Activated naive CD8-positive, alpha-beta T cell treated with anti-CD3 and anti-CD28 coated beads, Interleukin-2, amount 10 ng/mL, durations not matched to agents 7 days and 5 days (primary cell): ENCODE measurements at regions not wholly inside any gene's neighbourhood (a gene's known extent, or its start where the extent isn't known, plus 50 kb on each side); places are given as distances from the start of the nearest gene placed in this dataset.

Experiments used
- ATAC-seq: fragments of 150-1000 bp; cut with Tn5 transposase; one replicate; pipeline ENCODE4 v1.10.0; 2021; ENCODE audit warnings: low read depth, moderate library complexity
- POLR2A ChIA-PET: fragments of 350-600 bp; sonication (Branson Sonifier 250); formaldehyde crosslinking; loops from one replicate; lab custom pipeline; 2021; ENCODE audit warnings: antibody characterized with exemption; lab: Charles Lee
- DNase-seq: peaks from one replicate; pipeline ENCODE4 v3.0.0; 2021
- H3K27ac Mint-ChIP-seq: one replicate; pipeline ENCODE4 v1.8.0; 2022; ENCODE audit warnings: mild to moderate bottlenecking, mixed read lengths
- H3K27me3 Mint-ChIP-seq: one replicate; pipeline ENCODE4 v1.8.0; 2022; ENCODE audit warnings: mild to moderate bottlenecking, moderate library complexity, mixed read lengths
- H3K36me3 Mint-ChIP-seq: one replicate; pipeline ENCODE4 v1.8.0; 2021; ENCODE audit warnings: mild to moderate bottlenecking, mixed read lengths
- H3K4me1 Mint-ChIP-seq: one replicate; pipeline ENCODE4 v1.8.0; 2021; ENCODE audit warnings: mixed read lengths
- H3K4me3 Mint-ChIP-seq: one replicate; pipeline ENCODE4 v1.8.0; 2022; ENCODE audit warnings: mild to moderate bottlenecking, moderate library complexity, mixed read lengths
- H3K9me3 Mint-ChIP-seq: one replicate; pipeline ENCODE4 v1.8.0; 2021; ENCODE audit warnings: mixed read lengths

DNA sequence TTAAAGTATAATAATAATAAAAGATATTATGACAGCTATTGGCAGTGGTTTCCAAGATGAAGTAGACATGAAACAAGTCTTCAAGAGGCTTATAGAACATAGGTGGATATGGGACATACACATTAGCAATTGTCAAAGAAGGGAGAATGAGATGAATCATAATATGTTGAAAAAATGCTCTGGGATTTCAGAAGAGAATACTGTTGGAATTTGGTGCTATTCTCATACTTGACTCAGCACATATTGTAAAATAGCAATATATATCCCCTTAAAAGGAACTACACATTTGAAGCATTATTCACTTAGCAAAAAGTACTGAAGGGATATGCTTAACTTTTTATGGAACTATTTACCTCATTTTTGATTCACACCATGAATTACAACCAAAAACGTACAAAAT lies 577.2 kb upstream of the PCDH15 start:
- ATAC-seq (no peak), DNase-seq (no peak)
- H3K27ac Mint-ChIP-seq = no peak overlapping the region
- POLR2A ChIA-PET = no interaction called here
- no peaks in the 10 kb centered on the region for H3K4me1 Mint-ChIP-seq
- no peaks in the 10 kb centered on the region for H3K36me3 Mint-ChIP-seq
- no peaks in the 10 kb centered on the region for H3K27me3 Mint-ChIP-seq
- H3K9me3 Mint-ChIP-seq = no peaks in the 10 kb centered on the region
- no peak overlapping the region for H3K4me3 Mint-ChIP-seq

DNA sequence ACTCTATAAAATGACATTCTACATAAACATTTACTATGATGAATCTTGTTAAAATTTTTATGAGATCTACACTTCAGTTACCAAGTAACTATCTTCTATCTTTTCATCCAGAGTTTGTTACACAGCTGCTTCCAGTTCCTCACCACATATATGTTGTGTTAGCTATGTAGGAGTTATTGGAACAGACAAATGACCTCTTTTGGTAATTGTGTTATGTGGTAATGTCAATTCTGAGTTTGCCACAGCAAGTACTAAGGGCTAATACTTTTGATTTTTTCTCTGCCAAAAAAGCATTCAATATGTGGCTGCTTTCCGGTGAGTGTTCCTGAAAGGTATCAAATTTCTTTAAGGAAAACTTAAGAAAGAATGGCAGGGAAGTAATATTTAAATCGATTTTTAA lies 573.9 kb upstream of the PCDH15 start:
- H3K4me3 Mint-ChIP-seq = no peak overlapping the region
- no peaks in the 10 kb centered on the region for H3K9me3 Mint-ChIP-seq
- ATAC-seq (no peak), DNase-seq (no peak)
- no peaks in the 10 kb centered on the region for H3K27me3 Mint-ChIP-seq
- no peaks in the 10 kb centered on the region for H3K36me3 Mint-ChIP-seq
- H3K4me1 Mint-ChIP-seq = no peaks in the 10 kb centered on the region
- POLR2A ChIA-PET = no interaction called here
- H3K27ac Mint-ChIP-seq = no peak overlapping the region

DNA sequence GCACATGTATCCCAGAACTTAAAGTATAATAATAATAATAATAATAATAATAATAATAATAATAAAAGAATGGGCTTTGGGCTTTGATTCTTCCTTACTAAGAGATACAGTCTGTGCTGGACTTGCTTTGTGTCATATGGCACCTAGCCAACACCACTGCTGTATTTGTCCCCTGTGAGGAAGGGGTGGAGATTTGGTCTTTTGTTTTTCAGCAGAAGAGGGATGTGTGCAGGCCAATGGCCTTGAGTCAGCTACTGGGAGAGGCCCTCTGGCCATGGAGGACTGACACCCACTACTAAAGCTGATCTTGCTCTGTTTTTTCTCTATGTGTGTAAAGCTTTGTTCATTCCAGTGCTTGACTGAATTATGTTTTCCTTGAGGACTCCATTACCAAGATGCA lies 573.0 kb upstream of the PCDH15 start:
- H3K27me3 Mint-ChIP-seq = no peaks in the 10 kb centered on the region
- no peak overlapping the region for H3K4me3 Mint-ChIP-seq
- no peaks in the 10 kb centered on the region for H3K36me3 Mint-ChIP-seq
- no peak for ATAC-seq
- H3K4me1 Mint-ChIP-seq = no peaks in the 10 kb centered on the region
- DNase-seq = no peak
- no peak overlapping the region for H3K27ac Mint-ChIP-seq
- POLR2A ChIA-PET = no interaction called here
- H3K9me3 Mint-ChIP-seq = no peaks in the 10 kb centered on the region

DNA sequence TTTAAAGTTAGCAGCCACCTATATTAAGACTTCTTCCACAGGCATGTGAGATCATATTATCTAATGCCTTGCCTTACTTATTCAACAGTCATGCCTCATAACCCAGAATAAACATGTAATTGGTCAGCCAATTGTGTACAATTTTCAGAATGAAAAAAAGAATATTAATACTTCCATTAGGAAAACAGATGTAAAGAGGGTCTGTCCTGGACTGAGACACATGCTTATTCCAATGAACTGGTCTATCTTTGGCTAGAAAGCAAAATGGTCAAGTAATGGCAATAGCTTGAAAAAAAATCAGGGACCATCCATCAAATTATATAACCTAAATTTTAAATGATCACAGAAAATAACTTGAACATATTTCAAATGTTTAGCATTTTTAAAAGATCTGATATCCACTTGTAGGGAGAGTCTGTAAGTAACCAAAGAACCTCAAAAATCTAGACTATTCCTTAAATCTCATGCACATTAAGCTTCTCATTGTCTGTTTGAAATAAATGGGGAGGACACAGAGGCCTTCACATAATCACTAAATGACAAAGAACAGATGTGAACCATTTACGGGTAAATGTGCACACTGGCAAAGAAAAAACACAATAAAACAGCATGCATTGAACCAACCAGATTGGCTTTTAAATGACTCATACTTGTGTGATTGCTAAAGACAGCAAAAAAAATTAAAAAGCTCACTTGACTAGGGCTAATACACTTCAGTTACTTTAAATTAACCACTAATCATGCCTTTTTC lies 568.8 kb upstream of the PCDH15 start:
- ATAC-seq = no peak
- POLR2A ChIA-PET = no interaction called here

DNA sequence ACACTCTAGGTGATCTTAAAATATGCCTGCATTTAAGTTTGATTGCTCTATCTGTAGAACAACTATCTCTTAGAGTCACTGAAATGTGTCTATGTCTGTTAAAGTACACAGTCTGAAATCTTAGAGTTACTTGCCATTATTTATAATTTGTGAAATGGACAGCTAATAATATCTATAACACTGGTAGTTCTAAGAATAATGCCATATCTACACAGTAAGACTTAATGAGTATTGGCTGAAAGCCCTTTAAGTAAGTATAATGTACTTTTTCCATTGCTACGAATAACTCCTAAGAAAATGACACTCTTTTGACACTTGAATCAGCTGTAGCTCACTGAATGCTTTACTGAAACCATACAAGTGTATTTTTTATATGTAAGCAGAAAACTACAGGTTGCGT lies 567.4 kb upstream of the PCDH15 start:
- H3K4me3 Mint-ChIP-seq = no peak overlapping the region
- POLR2A ChIA-PET = no interaction called here
- ATAC-seq (no peak), DNase-seq (no peak)
- H3K36me3 Mint-ChIP-seq = no peaks in the 10 kb centered on the region
- H3K9me3 Mint-ChIP-seq = peaks cover 2% of the 10 kb centered on the region
- no peaks in the 10 kb centered on the region for H3K27me3 Mint-ChIP-seq
- no peak overlapping the region for H3K27ac Mint-ChIP-seq
- H3K4me1 Mint-ChIP-seq = no peaks in the 10 kb centered on the region

More for the DNA sequence above, 568.8 kb upstream of the PCDH15 start:
- Mint-ChIP-seq H3K27me3 (no peaks in the 10 kb centered on the region), H3K27ac (no peak overlapping the region), H3K36me3 (no peaks in the 10 kb centered on the region), H3K9me3 (peaks cover 2% of the 10 kb centered on the region), H3K4me3 (no peak overlapping the region), H3K4me1 (no peaks in the 10 kb centered on the region)
- no peak for DNase-seq

DNA sequence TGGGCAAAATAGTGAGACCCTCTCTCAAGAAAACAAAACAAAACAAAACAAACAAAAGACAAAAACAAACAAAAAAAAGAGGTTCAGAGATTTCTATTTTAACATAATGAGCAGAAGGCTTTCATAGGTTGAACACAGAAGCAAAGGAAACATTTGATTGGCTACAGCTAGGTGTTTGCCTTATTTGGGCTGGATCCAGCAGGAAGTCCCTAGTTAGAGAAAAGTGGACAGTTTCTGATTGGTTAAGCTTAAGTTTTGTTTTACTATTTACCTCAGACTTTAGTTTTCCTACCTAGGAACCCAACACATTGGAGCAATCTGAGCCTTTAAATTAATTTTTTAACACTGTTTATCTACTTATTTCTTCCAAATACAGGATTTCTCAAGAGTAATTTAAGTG lies 566.5 kb upstream of the PCDH15 start:
- Mint-ChIP-seq H3K4me1 (no peaks in the 10 kb centered on the region), H3K27ac (no peak overlapping the region), H3K36me3 (no peaks in the 10 kb centered on the region), H3K9me3 (peaks cover 2% of the 10 kb centered on the region), H3K4me3 (no peak overlapping the region), H3K27me3 (no peaks in the 10 kb centered on the region)
- POLR2A ChIA-PET = no interaction called here
- ATAC-seq (no peak), DNase-seq (no peak)

DNA sequence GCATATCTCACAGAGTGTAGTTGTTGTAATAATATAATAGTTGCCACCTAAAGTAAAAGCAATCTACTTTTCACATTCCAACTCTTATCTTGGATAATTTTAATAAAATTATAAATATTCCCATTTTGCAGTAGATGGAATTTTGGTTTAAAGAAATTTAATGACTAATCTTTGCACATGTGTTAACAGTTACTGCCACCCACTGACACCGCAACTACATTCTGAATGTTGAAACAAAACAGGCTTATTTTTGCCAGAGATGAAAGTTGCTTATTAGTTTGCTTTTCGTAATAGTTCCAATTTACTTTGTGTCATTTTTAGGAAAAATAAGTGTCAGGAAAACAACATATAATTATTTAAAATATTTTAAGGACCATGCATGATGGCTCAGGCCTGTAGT lies 557.5 kb upstream of the PCDH15 start:
- H3K4me3 Mint-ChIP-seq = no peak overlapping the region
- POLR2A ChIA-PET = no interaction called here
- no peak for DNase-seq

DNA sequence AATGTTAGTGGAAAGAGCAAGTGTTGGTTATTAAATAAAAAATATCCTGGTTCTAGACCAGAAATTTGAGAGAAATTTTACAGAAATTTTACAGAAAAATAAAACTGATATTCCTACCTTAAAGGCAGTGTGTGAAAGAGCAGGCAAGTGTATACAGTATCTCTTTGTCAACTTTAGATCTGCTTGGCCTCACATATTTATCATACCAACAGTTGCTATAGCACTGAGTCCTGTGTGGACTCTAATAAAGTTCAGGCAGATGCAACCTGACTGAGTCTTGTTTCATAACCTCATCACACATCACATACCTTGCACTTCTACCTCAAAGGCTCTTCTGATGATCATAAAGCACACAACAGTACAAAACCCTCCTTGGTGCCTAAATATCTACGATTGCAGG lies 552.4 kb upstream of the PCDH15 start:
- peaks cover 2% of the 10 kb centered on the region for H3K9me3 Mint-ChIP-seq
- H3K27ac Mint-ChIP-seq = no peak overlapping the region
- DNase-seq (no peak), ATAC-seq (no peak)
- no peaks in the 10 kb centered on the region for H3K27me3 Mint-ChIP-seq
- POLR2A ChIA-PET = no interaction called here
- H3K4me3 Mint-ChIP-seq = no peak overlapping the region
- no peaks in the 10 kb centered on the region for H3K4me1 Mint-ChIP-seq
- H3K36me3 Mint-ChIP-seq = no peaks in the 10 kb centered on the region

More for the DNA sequence above, 557.5 kb upstream of the PCDH15 start:
- ATAC-seq = no peak
- Mint-ChIP-seq H3K27ac (no peak overlapping the region), H3K4me1 (no peaks in the 10 kb centered on the region), H3K9me3 (peaks cover 2% of the 10 kb centered on the region), H3K27me3 (no peaks in the 10 kb centered on the region), H3K36me3 (no peaks in the 10 kb centered on the region)

DNA sequence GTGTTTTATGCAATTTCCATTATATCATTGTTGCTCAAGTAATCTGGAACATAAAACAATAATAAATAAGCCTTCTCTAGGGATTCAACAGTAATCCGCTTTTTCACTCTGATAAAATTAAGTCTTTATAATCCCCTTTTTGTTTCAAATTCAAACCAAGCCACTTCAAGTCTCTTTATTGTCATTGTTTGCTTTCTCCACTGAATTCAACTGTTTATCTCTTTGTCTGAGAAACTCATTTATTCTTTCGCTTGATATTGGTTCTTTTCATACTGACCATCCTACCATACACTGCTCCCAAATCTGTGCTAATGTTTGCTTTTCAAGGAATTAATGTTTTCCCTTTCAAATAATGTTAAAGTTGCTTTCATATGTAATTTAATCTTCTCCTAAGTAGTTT lies 550.4 kb upstream of the PCDH15 start:
- POLR2A ChIA-PET = no interaction called here
- no peak for DNase-seq
- no peak for ATAC-seq

DNA sequence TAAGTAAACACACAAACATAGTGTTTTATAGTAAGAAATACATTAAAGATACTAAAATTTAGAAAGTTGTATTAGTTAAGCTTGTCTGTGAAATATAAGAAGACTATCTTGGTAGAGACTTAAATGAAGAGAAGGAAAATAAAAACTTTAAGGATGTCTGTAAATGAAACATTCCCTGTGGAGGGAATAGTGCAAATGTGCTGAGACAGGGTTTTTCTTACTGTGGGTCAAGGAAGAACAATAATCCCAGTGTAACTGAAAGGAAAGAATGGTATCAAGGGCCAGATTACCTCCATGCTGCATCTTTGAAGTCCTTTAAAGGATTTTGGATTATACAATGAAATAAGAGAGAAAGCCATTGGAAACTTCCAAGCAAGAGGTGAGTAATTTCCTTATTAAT lies 547.5 kb upstream of the PCDH15 start:
- no peaks in the 10 kb centered on the region for H3K9me3 Mint-ChIP-seq
- POLR2A ChIA-PET = no interaction called here
- H3K4me3 Mint-ChIP-seq = no peak overlapping the region
- ATAC-seq (no peak), DNase-seq (no peak)
- H3K27ac Mint-ChIP-seq = no peak overlapping the region
- no peaks in the 10 kb centered on the region for H3K36me3 Mint-ChIP-seq
- H3K4me1 Mint-ChIP-seq = no peaks in the 10 kb centered on the region
- no peaks in the 10 kb centered on the region for H3K27me3 Mint-ChIP-seq

More for the DNA sequence above, 550.4 kb upstream of the PCDH15 start:
- Mint-ChIP-seq H3K27ac (no peak overlapping the region), H3K4me3 (no peak overlapping the region), H3K27me3 (no peaks in the 10 kb centered on the region), H3K9me3 (peaks cover 2% of the 10 kb centered on the region), H3K36me3 (no peaks in the 10 kb centered on the region), H3K4me1 (no peaks in the 10 kb centered on the region)

DNA sequence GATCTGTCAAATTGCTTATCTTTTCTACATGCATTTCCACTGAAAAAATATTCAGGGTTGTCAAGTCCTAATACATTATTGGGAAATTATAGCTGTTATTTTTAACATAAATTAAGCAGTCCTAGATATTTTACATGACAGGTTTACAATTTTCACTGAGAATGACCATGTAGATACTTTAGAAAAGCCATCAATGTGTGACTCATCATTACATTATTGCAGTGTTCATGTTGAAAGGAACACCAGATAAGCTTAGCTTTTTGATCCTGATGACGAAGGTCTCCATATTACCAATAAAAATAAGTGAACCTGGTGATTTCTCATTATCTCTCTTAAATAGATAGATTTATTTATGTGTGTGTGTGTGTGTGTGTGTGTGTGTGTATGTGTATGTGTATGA lies 529.5 kb upstream of the PCDH15 start:
- POLR2A ChIA-PET = no interaction called here
- no peak for ATAC-seq

DNA sequence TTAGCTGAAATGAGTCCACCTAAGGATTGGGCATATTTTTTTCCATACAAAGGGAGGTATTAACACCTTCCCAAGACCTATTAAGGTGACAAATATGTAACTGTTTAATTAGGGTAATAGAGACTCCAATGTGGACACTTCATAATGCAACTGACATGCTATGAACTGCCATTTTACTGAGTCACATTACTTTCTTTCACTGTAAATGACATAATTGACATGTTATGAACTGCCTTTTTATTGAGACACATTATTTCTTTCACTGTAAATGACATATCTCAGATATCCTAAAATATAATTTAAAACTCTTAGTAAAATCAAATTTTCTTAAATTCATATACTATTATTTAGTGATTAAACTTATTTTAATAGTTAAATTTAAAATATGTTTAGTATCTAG lies 528.8 kb upstream of the PCDH15 start:
- POLR2A ChIA-PET = no interaction called here
- no peak for DNase-seq
- H3K27me3 Mint-ChIP-seq = no peaks in the 10 kb centered on the region
- no peak for ATAC-seq
- H3K36me3 Mint-ChIP-seq = no peaks in the 10 kb centered on the region
- no peak overlapping the region for H3K4me3 Mint-ChIP-seq
- H3K27ac Mint-ChIP-seq = no peak overlapping the region
- peaks cover 1% of the 10 kb centered on the region for H3K9me3 Mint-ChIP-seq
- H3K4me1 Mint-ChIP-seq = no peaks in the 10 kb centered on the region

More for the DNA sequence above, 529.5 kb upstream of the PCDH15 start:
- H3K4me1 Mint-ChIP-seq = no peaks in the 10 kb centered on the region
- no peak for DNase-seq
- no peak overlapping the region for H3K27ac Mint-ChIP-seq
- no peak overlapping the region for H3K4me3 Mint-ChIP-seq
- H3K36me3 Mint-ChIP-seq = no peaks in the 10 kb centered on the region
- H3K9me3 Mint-ChIP-seq = peaks cover 3% of the 10 kb centered on the region
- no peaks in the 10 kb centered on the region for H3K27me3 Mint-ChIP-seq

DNA sequence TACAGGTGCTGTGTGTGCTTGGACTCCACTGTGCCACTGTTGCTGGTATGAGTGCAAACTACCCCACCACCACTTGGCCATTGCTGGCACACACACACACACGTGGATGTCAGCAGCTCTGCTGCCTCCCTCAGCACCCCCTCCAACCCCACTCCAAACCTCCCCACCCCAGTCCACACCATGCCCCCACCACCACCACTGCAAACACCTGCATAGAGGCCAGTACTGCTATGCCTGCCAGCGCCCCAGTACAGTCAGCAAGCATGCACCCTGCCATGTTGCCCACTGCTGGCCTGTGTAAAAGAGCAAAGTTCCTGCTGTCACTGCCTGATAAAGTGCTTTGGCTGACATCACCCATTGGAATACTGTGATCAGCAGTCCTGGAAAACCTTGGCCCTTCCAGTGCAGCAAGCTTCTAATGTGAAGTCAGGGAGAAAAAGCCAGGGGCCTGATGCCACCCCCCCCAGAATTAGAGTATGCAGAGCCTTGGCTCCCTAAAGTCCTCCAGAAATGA lies 519.2 kb upstream of the PCDH15 start:
- Mint-ChIP-seq H3K27ac (no peak overlapping the region), H3K27me3 (no peaks in the 10 kb centered on the region), H3K4me1 (no peaks in the 10 kb centered on the region), H3K36me3 (no peaks in the 10 kb centered on the region), H3K9me3 (peaks cover 5% of the 10 kb centered on the region), H3K4me3 (no peak overlapping the region)
- POLR2A ChIA-PET = no interaction called here
- ATAC-seq (no peak), DNase-seq (no peak)

DNA sequence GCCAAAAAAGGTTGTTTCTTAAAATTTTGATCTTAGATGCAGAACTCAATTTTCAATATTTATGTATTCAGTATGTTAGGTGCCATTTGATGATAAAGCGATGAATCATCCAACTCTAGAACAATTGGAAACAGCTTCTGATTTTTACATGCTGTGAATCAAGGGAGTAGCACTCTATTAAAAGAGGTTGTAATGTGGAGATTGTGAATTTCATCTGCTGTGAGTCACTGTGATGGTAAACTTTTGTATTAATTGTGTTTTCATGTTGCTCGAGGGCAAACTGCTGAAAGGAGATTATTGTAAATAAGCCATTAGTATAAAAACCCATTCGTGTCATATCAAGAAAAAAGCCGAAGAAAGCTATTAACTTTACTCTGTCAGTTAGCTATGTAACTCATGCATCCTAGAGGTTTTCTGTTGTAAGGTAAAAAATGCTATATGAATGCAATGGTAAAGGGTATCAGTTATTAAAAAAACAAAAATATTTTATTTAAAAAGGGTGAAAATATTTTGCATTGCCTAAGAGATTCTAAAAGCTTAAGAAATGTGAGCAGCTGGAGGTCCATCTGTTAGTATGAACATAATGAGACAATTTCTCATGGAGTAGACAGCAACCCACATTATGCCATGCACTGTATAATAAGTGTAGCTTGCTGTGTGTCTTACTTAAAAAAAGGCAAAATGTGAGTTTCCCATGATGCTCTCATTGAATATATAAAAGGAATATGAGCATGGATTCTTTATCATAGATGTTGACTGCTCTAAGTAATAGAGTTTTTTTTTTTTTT lies 511.0 kb upstream of the PCDH15 start:
- DNase-seq (no peak), ATAC-seq (no peak)
- POLR2A ChIA-PET = no interaction called here
- no peak overlapping the region for H3K27ac Mint-ChIP-seq
- no peak overlapping the region for H3K4me3 Mint-ChIP-seq
- H3K9me3 Mint-ChIP-seq = no peaks in the 10 kb centered on the region
- no peaks in the 10 kb centered on the region for H3K36me3 Mint-ChIP-seq
- no peaks in the 10 kb centered on the region for H3K4me1 Mint-ChIP-seq
- no peaks in the 10 kb centered on the region for H3K27me3 Mint-ChIP-seq
